HG03060 (cell line): ENCODE measurements at regions not wholly inside any gene's neighbourhood (a gene's known extent, or its start where the extent isn't known, plus 50 kb on each side); places are given as distances from the start of the nearest gene placed in this dataset.

Source experiments
- ATAC-seq: cut with Tn5 transposase; IDR thresholded peaks from one replicate; pipeline ENCODE4 v1.9.1; 2021; ENCODE audit warnings: low read depth, moderate number of reproducible peaks; ENCODE audit not compliant: unreplicated experiment

DNA sequence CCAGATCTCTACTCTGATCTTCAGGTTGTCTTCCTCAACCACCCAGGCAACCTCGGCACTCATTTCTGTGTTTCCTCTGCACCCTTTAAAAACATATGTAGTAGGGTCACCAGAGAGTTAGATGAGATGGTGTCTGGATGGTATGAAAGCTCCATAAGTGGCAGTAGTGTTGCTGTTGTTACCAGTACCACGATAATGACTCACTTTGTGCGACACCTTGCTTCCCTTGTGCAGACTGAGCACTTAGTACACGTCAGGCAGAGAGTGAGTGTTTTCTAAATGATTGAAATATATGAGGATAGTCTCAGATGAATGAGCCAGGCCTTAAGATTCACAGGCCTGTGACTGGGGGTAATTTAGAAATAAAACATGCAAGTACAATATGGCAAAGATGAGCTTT lies 188.7 kb downstream of the MAF start:
- no peak for ATAC-seq

- no peak for ATAC-seq
These were observed 189.2 kb downstream of the MAF start for GRCh38 chr16:79411357-79411756.

GRCh38 chr16:79409978-79410377 lies 190.6 kb downstream of the MAF start:
- ATAC-seq: no peak

DNA sequence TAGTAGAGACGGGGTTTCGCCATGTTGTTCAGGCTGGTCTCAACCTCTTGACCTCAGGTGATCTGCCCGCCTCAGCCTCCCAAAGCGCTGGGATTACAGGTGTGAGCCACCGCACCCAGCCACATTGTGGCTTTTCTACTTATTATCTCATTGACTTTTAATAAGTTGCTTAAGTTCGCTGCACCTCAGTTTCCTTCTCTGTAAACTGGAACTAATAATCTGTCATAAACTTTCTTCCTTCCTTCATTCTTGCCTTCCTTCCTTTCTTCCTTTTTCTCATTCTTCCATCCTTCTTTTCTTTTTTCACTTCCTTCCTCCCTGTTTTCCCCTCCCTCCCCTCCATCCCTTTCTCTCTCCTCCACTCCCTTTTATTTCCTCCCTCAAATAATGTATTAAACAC lies 192.2 kb downstream of the MAF start:
- ATAC-seq: no peak

GRCh38 chr16:79407461-79408135 lies 192.9 kb downstream of the MAF start:
- ATAC-seq: no peak

GRCh38 chr16:79407005-79407404 lies 193.5 kb downstream of the MAF start:
- no peak for ATAC-seq

GRCh38 chr16:79404571-79404970 lies 196.0 kb downstream of the MAF start:
- no peak for ATAC-seq

GRCh38 chr16:79403534-79403933 lies 197.0 kb downstream of the MAF start:
- no peak for ATAC-seq

- ATAC-seq: no peak
These were observed 197.6 kb downstream of the MAF start for GRCh38 chr16:79402920-79403319.

DNA sequence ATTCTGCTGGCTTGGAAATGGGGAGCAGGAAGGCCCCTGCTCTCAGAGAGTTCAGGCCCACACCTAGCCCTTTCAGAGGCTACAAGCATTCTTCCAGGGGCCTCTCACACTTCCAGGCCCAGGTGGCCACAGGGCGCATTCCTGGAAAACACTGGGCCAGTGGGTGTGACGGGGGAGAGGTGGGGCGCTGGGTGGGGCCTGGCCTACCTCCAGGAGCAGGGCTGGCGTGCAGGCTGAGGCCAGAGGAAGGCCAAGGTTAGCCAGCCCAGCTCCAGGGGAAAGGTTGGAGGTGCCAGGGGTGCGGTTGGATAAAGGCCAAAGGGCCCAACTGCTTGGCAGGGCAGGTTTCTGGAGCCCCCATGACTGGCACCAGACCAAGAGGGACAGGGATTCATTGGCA lies 198.2 kb downstream of the MAF start:
- no peak for ATAC-seq

GRCh38 chr16:79401782-79402181 lies 198.8 kb downstream of the MAF start:
- ATAC-seq: no peak

GRCh38 chr16:79401157-79401556 lies 199.4 kb downstream of the MAF start:
- no peak for ATAC-seq

GRCh38 chr16:79400462-79401149 lies 199.9 kb downstream of the MAF start:
- no peak for ATAC-seq

- no peak for ATAC-seq
These were observed 204.9 kb downstream of the MAF start for GRCh38 chr16:79395591-79395990.

GRCh38 chr16:79394206-79394605 lies 206.3 kb downstream of the MAF start:
- ATAC-seq: no peak

GRCh38 chr16:79393564-79393963 lies 207.0 kb downstream of the MAF start:
- no peak for ATAC-seq

DNA sequence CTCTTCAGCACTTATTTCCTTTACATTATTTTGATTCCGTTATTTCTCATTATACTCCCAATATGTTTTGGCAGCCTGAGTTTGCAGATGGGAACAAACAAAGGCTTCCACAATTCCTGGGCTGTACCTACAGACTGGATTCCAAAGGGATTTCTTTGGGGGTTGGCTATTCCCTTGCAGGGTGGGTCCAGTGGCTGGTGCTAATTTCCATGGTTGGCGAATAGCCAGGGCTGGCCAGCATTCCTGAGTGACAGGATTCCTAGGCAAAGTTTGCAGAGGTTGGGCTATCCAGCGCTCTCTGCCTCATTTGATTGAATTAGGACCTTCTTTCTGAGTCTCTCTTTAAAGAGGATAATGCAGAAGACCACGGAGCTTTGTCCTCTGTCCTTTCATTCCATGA lies 207.4 kb downstream of the MAF start:
- no peak for ATAC-seq

DNA sequence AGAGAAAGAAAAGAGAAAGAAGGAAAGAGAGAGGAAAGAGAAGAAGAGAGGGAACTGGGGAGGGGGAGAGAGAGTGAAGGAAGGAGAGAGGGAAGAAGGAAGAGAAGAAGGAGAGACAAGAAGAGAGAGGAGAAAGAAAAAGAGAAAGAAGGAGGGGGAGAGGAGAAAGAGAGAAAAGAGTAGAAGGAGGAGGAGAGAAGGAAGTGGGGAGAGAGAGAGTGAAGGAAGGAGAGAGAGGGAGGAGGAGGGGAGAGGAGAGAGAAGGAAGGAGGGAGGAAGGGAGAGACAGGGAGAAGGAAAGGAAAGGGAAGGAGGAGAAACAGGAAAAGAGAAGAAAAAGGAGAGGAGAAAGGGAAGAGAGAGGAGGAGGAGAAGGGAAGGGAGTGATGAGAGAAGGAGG lies 208.5 kb downstream of the MAF start:
- ATAC-seq: no peak

- no peak for ATAC-seq
These were observed 209.1 kb downstream of the MAF start for GRCh38 chr16:79391395-79391794.

DNA sequence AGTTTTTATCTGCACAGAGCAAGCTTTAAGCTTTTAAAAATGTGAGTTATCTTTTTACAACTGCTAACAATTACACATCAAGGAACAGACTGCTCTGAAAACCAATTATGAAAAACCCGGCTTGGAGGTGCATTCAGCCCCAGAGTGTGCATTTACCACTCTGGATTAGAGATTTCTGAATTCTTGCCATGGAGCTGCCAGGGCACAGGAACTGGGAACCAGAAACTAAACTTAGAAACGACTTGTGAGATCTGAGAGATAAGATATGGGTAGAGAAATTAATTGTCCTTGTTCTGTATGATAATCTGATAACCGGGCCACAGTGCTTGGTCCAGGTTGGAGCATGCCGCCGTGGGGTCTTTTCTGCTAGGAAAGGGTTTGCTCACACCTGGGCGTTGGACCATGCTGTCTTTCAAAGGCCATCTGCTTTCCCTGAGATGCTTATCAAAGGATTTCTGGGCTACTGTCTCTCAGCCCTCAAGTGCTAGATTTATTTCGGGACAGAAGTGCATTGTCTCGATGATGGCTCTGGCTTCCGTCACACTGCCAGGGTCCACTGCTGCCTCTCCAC lies 210.0 kb downstream of the MAF start:
- no peak for ATAC-seq

- no peak for ATAC-seq
These were observed 212.1 kb downstream of the MAF start for GRCh38 chr16:79388396-79388795.

GRCh38 chr16:79386299-79386698 lies 214.2 kb downstream of the MAF start:
- ATAC-seq: no peak
